GM19023 (cell line): ENCODE measurements at regions not wholly inside any gene's neighbourhood (a gene's known extent, or its start where the extent isn't known, plus 50 kb on each side); places are given as distances from the start of the nearest gene placed in this dataset.
"Not testable (repeated sequence)": the region's sequence is repeated elsewhere in the genome, so short reads cannot be mapped to it uniquely, and the experiment has no call there.

ENCODE experiments used
- ATAC-seq: cut with Tn5 transposase; IDR thresholded peaks from one replicate; pipeline ENCODE4 v1.9.1; 2021; ENCODE audit warnings: mild to moderate bottlenecking, moderate library complexity; ENCODE audit not compliant: unreplicated experiment

- no peak for ATAC-seq
Observed at GRCh38 chr5:131005963-131006684, 158.9 kb downstream of the HINT1 start.

GRCh38 chr5:131001507-131001906 is 163.5 kb downstream of the HINT1 start:
- ATAC-seq: no peak

- ATAC-seq: no peak
Observed at GRCh38 chr5:131000289-131000688, 164.8 kb downstream of the HINT1 start.

GRCh38 chr5:130996720-130997119 is 168.3 kb downstream of the HINT1 start:
- not testable (repeated sequence) for ATAC-seq

GRCh38 chr5:130995851-130996250 is 169.2 kb downstream of the HINT1 start:
- no peak for ATAC-seq

DNA sequence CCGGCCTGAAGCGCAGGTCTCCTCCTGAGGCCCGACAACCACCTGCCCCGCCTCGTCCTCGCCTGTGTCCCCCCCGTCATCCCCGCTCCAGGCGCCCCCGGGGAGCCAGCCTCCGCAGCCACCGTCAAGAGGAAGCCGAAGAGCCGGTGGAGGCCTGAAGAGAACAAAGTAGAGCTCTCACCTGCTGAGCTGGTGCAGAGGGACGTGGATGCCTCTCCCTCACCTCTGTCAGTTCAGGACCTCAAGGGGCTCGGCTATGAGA is 169.9 kb downstream of the HINT1 start:
- ATAC-seq: no peak

GRCh38 chr5:130994496-130995253 is 170.4 kb downstream of the HINT1 start:
- ATAC-seq: no peak

GRCh38 chr5:130992621-130993020 is 172.4 kb downstream of the HINT1 start:
- ATAC-seq: no peak

GRCh38 chr5:130992095-130992494 is 173.0 kb downstream of the HINT1 start:
- no peak for ATAC-seq

DNA sequence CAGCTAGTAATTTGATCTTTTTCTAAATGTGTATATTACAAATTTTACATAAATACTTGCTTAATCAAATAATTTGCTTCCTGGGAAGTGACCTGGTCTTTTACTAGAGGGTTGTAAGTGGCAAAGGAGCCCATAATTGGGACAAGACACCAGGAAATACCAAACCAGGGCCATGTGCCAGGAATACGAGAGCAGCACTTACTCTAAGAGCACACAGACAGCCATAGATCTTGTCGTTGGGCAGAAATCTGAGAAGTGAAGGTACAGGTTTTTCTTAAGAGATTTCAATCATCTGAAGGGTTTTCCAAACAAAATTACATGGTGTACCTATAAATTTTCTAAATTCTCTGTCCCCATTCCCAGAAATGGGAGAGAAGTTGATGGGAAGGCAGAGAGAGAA is 179.3 kb downstream of the HINT1 start:
- no peak for ATAC-seq

GRCh38 chr5:130981663-130982062 is 183.4 kb downstream of the HINT1 start:
- no peak for ATAC-seq

DNA sequence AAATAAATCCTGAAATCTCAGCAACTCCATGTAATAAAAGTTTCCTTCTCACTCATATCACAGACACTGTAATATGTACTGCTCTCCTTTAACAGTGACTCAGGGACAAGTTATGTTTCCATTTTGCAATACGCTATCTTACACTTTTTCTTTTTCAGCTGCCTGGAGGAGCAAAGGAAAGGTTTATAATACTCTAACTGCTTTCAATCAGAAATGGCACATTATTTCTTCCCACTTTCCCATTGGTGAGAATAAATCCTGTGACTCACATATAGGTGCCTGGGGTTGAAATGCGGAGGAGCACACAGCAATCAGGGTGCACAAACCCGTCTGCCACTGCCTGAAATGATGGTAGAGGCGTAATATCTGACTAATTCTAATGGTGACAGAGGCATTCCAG is 186.6 kb downstream of the HINT1 start:
- no peak for ATAC-seq

DNA sequence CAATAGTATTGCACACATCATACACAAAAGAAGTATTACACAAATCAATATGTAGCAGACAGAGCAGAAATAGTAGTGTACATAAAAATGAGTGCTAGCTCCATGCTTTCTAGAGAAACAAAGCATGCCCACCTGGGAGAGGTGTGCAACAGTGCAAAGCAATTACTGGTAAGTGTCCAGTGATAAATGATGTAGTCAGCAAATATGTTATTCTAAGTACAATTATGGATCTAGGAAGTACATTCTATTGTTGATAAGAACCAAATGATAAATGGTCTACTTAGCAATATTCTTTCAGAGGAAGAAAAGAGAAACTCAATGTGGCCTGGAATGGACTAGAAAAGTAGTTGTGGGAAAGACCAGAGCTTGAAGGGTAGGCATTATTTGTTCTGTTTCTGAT is 188.6 kb downstream of the HINT1 start:
- ATAC-seq: no peak

DNA sequence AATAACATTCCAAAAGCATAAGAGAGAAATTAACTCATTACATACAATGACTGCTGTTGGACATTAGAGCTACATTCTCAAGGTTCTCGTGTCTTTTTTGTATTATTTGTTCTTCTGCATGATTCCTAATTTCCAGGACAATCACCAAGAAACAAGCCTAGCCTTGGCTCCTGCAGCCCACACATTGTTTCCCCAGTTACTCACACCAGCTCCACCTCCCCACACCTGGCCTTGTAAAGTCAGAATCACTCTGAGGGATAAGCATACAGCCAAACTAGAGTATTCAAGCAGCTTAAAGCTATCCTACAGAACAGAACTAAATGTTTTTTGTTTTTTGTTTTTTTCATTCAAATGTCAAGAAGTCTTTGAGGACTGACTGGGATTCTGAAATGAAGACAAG is 189.2 kb downstream of the HINT1 start:
- no peak for ATAC-seq

- ATAC-seq: no peak
Observed at GRCh38 chr5:130975299-130975698, 189.8 kb downstream of the HINT1 start.

GRCh38 chr5:130974021-130974683 is 190.9 kb downstream of the HINT1 start:
- ATAC-seq: no peak

DNA sequence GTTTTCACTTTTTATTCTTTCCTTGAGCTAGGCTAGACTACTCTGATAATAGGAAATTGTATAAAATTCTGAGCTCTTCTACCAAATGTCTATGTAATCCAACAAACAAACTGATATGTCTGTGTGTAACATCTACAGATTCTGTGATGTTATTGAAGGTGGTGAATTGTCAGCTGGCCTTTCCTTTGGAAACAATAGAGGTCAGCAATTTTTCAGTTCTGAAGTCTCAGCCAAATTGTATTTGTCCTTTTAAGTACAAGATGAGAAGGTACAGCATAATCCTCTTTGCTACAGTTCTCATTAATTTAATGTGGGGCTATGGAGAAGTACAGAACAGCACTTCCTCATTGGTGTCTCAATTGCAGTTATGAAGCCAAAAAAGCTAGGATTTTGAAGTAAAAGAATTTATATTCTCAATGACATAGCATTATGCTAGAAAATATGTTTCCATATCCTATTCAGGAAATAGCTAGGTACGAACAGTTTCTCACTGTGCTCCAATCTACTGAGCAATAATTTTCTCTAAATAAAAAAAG is 198.0 kb downstream of the HINT1 start:
- ATAC-seq: no peak

- ATAC-seq: no peak
Observed at GRCh38 chr5:130965920-130966319, 199.1 kb downstream of the HINT1 start.

GRCh38 chr5:130965360-130965759 is 199.7 kb downstream of the HINT1 start:
- no peak for ATAC-seq

GRCh38 chr5:130964231-130965202 is 200.5 kb downstream of the HINT1 start:
- ATAC-seq: no peak

DNA sequence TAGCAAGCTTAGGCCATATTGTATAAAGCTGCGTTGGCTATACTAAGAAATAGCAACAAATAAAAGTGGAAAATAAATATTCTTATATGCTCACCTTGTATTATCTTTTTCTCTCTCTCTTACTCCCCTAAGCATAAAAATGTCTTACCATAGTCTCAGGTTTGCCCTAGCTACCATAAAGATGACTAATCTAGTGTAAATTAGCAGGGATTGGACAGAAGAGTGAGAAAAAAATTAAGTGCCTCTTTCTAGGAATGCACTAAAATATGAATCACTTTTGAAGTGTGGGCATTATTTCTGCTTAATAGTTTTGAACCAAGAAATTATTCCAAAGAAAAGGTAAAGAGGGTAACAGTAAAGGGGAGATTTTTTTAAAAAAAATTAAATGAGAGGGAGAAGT is 201.3 kb downstream of the HINT1 start:
- no peak for ATAC-seq
